ENCODE measurements at regions not wholly inside any gene's neighbourhood (a gene's known extent, or its start where the extent isn't known, plus 50 kb on each side); places are given as distances from the start of the nearest gene placed in this dataset.

DNA sequence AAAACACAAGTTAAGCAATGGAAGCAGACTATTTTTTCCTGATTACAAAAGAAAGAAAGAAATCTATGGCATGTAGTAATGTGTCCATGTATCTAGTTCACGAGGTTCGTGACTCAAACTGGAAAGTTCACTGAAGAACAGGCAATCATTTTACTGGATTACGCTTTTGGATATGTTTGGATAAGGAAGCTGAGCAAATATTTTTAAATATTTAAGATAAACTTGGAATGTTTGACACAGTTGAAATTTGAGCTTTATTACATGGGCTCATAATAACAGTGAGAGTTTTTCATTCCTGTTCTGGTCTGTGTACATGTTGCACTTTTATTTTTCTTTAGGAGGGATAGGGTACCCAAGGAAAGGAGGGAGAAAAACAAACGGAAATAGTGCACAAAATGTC, 244.2 kb upstream of the GK2 start:
- TF ChIP-seq, protein P1, sequence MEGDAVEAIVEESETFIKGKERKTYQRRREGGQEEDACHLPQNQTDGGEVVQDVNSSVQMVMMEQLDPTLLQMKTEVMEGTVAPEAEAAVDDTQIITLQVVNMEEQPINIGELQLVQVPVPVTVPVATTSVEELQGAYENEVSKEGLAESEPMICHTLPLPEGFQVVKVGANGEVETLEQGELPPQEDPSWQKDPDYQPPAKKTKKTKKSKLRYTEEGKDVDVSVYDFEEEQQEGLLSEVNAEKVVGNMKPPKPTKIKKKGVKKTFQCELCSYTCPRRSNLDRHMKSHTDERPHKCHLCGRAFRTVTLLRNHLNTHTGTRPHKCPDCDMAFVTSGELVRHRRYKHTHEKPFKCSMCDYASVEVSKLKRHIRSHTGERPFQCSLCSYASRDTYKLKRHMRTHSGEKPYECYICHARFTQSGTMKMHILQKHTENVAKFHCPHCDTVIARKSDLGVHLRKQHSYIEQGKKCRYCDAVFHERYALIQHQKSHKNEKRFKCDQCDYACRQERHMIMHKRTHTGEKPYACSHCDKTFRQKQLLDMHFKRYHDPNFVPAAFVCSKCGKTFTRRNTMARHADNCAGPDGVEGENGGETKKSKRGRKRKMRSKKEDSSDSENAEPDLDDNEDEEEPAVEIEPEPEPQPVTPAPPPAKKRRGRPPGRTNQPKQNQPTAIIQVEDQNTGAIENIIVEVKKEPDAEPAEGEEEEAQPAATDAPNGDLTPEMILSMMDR (IDR thresholded peaks at IDR 0.05), result no peak
- TF ChIP-seq POLR2AphosphoS5 (IDR thresholded peaks at IDR 0.05), result peak; percentile 79
- TF ChIP-seq POLR2A (IDR thresholded peaks at IDR 0.05), result no peak
- no peak for TF ChIP-seq EP300 (IDR thresholded peaks at IDR 0.05)

Measured in gastroesophageal sphincter (tissue), 3 donors.